ENCODE measurements at regions not wholly inside any gene's neighbourhood (a gene's known extent, or its start where the extent isn't known, plus 50 kb on each side); places are given as distances from the start of the nearest gene placed in this dataset.

DNA sequence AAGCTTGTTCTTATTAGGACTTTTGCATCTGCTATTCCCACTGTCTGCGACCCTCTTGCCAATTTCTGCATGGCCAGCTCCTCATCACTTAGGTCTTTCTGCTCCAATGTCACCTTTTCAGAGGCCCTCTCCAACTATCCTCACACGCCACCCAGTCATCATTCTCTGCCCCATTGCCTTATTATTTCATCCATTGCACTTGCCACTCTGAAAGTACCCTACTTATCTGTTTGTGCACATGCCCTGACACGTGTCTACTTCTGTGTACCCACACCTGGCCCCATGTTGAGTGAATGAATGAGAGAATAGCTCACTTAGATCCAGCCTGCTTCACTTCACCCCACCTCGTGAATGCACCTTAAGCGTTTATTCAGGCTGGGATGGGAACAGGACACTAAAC is 218.7 kb upstream of the TBX3 start:
- TF ChIP-seq, protein P1, sequence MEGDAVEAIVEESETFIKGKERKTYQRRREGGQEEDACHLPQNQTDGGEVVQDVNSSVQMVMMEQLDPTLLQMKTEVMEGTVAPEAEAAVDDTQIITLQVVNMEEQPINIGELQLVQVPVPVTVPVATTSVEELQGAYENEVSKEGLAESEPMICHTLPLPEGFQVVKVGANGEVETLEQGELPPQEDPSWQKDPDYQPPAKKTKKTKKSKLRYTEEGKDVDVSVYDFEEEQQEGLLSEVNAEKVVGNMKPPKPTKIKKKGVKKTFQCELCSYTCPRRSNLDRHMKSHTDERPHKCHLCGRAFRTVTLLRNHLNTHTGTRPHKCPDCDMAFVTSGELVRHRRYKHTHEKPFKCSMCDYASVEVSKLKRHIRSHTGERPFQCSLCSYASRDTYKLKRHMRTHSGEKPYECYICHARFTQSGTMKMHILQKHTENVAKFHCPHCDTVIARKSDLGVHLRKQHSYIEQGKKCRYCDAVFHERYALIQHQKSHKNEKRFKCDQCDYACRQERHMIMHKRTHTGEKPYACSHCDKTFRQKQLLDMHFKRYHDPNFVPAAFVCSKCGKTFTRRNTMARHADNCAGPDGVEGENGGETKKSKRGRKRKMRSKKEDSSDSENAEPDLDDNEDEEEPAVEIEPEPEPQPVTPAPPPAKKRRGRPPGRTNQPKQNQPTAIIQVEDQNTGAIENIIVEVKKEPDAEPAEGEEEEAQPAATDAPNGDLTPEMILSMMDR (IDR thresholded peaks at IDR 0.05): no peak
- TF ChIP-seq POLR2A (IDR thresholded peaks at IDR 0.05) (no peak), POLR2AphosphoS5 (IDR thresholded peaks at IDR 0.05) (no peak), EP300 (IDR thresholded peaks at IDR 0.05; ENCODE audit: low read depth) (no peak)
